Left lobe of liver (tissue), 2 donors: ENCODE measurements at regions not wholly inside any gene's neighbourhood (a gene's known extent, or its start where the extent isn't known, plus 50 kb on each side); places are given as distances from the start of the nearest gene placed in this dataset.

Experiments
- ATAC-seq: fragments of 200-7000 bp; cut with Tn5 transposase; one replicate; pipeline ENCODE4 v1.9.1; 2020; ENCODE audit warnings: mild to moderate bottlenecking, moderate library complexity
- DNase-seq: peaks from one replicate; pipeline ENCODE4 v3.0.0-alpha.2; 2020; ENCODE audit warnings: low spot score
- donor health status: DM: no; HTN: no; CAD: no; lungs with moderate emphysema.
- donor health status: DM: no; HTN: yes; CAD: no.

GRCh38 chr15:31801152-31801551, 229.2 kb upstream of the CHRNA7 start:
- ATAC-seq (no peak), DNase-seq (no peak)

GRCh38 chr15:31802761-31803160, 227.6 kb upstream of the CHRNA7 start:
- DNase-seq (no peak), ATAC-seq (no peak)

GRCh38 chr15:31803388-31803884, 226.9 kb upstream of the CHRNA7 start:
- DNase-seq: no peak
- ATAC-seq: no peak

- no peak for DNase-seq
- no peak for ATAC-seq
Observed at GRCh38 chr15:31805090-31805662, 225.1 kb upstream of the CHRNA7 start.

- DNase-seq (no peak), ATAC-seq (no peak)
Observed at GRCh38 chr15:31806106-31806505, 224.2 kb upstream of the CHRNA7 start.

GRCh38 chr15:31811641-31812040, 218.7 kb upstream of the CHRNA7 start:
- no peak for ATAC-seq
- DNase-seq: no peak

- DNase-seq (no peak), ATAC-seq (no peak)
Observed at GRCh38 chr15:31814082-31814481, 216.2 kb upstream of the CHRNA7 start.

- DNase-seq: no peak
Observed at GRCh38 chr15:31815411-31816155, 214.7 kb upstream of the CHRNA7 start.

GRCh38 chr15:31822463-31822862, 207.9 kb upstream of the CHRNA7 start:
- DNase-seq: no peak
- ATAC-seq: no peak

More at GRCh38 chr15:31815411-31816155, 214.7 kb upstream of the CHRNA7 start:
- ATAC-seq: no peak

GRCh38 chr15:31824024-31824423, 206.3 kb upstream of the CHRNA7 start:
- no peak for ATAC-seq
- no peak for DNase-seq

GRCh38 chr15:31828594-31828993, 201.7 kb upstream of the CHRNA7 start:
- no peak for DNase-seq
- no peak for ATAC-seq

- DNase-seq: no peak
- ATAC-seq: no peak
Observed at GRCh38 chr15:31830591-31830990, 199.7 kb upstream of the CHRNA7 start.

- no peak for ATAC-seq
- no peak for DNase-seq
Observed at GRCh38 chr15:31831596-31831995, 198.7 kb upstream of the CHRNA7 start.

GRCh38 chr15:31834654-31835053, 195.7 kb upstream of the CHRNA7 start:
- no peak for ATAC-seq
- DNase-seq: no peak

GRCh38 chr15:31839388-31839787, 190.9 kb upstream of the CHRNA7 start:
- DNase-seq: no peak
- no peak for ATAC-seq

- ATAC-seq (no peak), DNase-seq (no peak)
Observed at GRCh38 chr15:31840849-31841476, 189.4 kb upstream of the CHRNA7 start.

- no peak for ATAC-seq
- DNase-seq: no peak
Observed at GRCh38 chr15:31842532-31843195, 187.7 kb upstream of the CHRNA7 start.

- DNase-seq (no peak), ATAC-seq (no peak)
Observed at GRCh38 chr15:31843426-31844055, 186.8 kb upstream of the CHRNA7 start.

GRCh38 chr15:31845791-31846190, 184.5 kb upstream of the CHRNA7 start:
- ATAC-seq: no peak

GRCh38 chr15:31847961-31848360, 182.4 kb upstream of the CHRNA7 start:
- ATAC-seq (no peak), DNase-seq (no peak)

More at GRCh38 chr15:31845791-31846190, 184.5 kb upstream of the CHRNA7 start:
- no peak for DNase-seq

GRCh38 chr15:31848621-31849020, 181.7 kb upstream of the CHRNA7 start:
- ATAC-seq: no peak
- DNase-seq: no peak
